ENCODE measurements at regions not wholly inside any gene's neighbourhood (a gene's known extent, or its start where the extent isn't known, plus 50 kb on each side); places are given as distances from the start of the nearest gene placed in this dataset.

DNA sequence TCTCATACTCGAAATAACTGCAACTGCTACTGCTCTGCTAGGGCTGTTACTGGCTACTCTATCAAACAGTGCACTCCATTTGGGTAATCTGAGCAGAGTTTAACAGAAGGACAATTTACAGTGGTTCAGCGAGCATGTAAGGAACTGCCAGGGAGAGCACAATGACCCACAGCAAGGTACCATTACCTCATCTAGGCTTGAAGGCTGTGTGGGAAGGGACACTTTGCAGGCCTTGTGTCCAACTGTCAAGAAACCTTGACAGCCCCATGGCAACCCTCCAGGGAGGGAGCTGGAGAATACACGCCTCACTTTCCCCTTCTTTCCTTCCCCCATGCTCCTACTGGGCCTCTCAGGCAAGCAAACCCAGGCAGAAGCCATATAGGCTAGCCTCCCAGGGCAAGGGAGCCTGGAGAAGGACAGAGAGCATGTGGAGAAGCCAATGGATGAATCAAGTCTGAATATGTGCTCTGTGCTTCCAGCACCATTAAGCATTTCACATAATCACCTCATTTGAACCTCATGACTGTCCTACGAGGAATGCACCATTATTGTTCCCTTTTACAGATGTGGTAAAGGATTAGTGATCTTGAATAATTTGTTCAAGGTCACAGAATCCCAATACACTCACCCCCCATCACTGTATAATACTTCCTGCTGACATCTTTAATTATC lies 49.9 kb upstream of the JAK2 start:
- FAIRE-seq = no peak
- Histone ChIP-seq H3K9me1 (replicated peaks; ENCODE audit: control insufficient read depth, extremely low read depth, insufficient read depth, low read length) (no peaks in the 10 kb centered on the region), H3K9me3 (replicated peaks; ENCODE audit: control insufficient read depth, insufficient read depth, low read length) (no peaks in the 10 kb centered on the region), H3K4me2 (ENCODE audit: insufficient read depth, low read length) (no peak overlapping the region), H4K20me1 (replicated peaks; ENCODE audit: control insufficient read depth, extremely low read depth, insufficient read depth, low read length) (no peaks in the 10 kb centered on the region), H3K27ac (ENCODE audit: insufficient read depth, low read depth, low read length) (no peak overlapping the region), H3K9ac (replicated peaks; ENCODE audit: extremely low read depth, insufficient read depth, low read length) (no peak overlapping the region), H3K4me3 (replicated peaks in 1 of 3; ENCODE audit: insufficient read depth in 1 of 3, low read depth in 1 of 3, low read length in 3 of 3) (no peak overlapping the region), H2AFZ (ENCODE audit: low read depth, low read length) (no peak overlapping the region), H3K4me1 (ENCODE audit: control insufficient read depth, extremely low read depth, insufficient read depth, low read length) (peaks cover 20% of the 10 kb centered on the region), H3K79me2 (ENCODE audit: control insufficient read depth, insufficient read depth, low read length) (no peaks in the 10 kb centered on the region), H3K36me3 (ENCODE audit: control insufficient read depth in 2 of 2, extremely low read depth in 1 of 2, insufficient read depth in 2 of 2, low read length in 2 of 2) (no peaks in the 10 kb centered on the region), H3K27me3 (ENCODE audit: control insufficient read depth in 2 of 2, insufficient read depth in 2 of 2, low read length in 2 of 2) (peaks cover 0 to 2% of the 10 kb centered on the region in 2 experiments)
- dilution Hi-C loops (cut with MboI; ENCODE audit: extremely low pct_ligation_motif_present, low sequenced_read_pairs) (no loop called here), intact Hi-C loops (cut with micrococcal nuclease) (no loop called here)
- TF ChIP-seq, protein P1, sequence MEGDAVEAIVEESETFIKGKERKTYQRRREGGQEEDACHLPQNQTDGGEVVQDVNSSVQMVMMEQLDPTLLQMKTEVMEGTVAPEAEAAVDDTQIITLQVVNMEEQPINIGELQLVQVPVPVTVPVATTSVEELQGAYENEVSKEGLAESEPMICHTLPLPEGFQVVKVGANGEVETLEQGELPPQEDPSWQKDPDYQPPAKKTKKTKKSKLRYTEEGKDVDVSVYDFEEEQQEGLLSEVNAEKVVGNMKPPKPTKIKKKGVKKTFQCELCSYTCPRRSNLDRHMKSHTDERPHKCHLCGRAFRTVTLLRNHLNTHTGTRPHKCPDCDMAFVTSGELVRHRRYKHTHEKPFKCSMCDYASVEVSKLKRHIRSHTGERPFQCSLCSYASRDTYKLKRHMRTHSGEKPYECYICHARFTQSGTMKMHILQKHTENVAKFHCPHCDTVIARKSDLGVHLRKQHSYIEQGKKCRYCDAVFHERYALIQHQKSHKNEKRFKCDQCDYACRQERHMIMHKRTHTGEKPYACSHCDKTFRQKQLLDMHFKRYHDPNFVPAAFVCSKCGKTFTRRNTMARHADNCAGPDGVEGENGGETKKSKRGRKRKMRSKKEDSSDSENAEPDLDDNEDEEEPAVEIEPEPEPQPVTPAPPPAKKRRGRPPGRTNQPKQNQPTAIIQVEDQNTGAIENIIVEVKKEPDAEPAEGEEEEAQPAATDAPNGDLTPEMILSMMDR (IDR thresholded peaks at IDR 0.05; ENCODE audit: extremely low read depth in 1 of 2, insufficient read depth in 1 of 2, low read depth in 1 of 2, low read length in 2 of 2) = no peak
- no peak for TF ChIP-seq FOS (IDR thresholded peaks at IDR 0.05; ENCODE audit: borderline replicate concordance, insufficient read depth, low read length)
- no peak for TF ChIP-seq POLR2AphosphoS5 (IDR thresholded peaks at IDR 0.05; ENCODE audit: insufficient read depth, low read depth, low read length)
- no peak for TF ChIP-seq POLR2A (IDR thresholded peaks at IDR 0.05; ENCODE audit: low read depth, low read length)
- TF ChIP-seq GATA2 (IDR thresholded peaks at IDR 0.05; ENCODE audit: insufficient read depth, insufficient read length, low read depth, low read length) = no peak
- TF ChIP-seq EZH2 (IDR thresholded peaks at IDR 0.05; ENCODE audit: borderline replicate concordance, low read depth, low read length, severe bottlenecking) = no peak
- TF ChIP-seq JUN (IDR thresholded peaks at IDR 0.05; ENCODE audit: borderline replicate concordance, insufficient read depth, insufficient read length, low read depth) = no peak
- no peak for TF ChIP-seq MYC (IDR thresholded peaks at IDR 0.05; ENCODE audit: low read depth, low read length)
- TF ChIP-seq, protein P2, sequence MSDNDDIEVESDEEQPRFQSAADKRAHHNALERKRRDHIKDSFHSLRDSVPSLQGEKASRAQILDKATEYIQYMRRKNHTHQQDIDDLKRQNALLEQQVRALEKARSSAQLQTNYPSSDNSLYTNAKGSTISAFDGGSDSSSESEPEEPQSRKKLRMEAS (IDR thresholded peaks at IDR 0.05; ENCODE audit: insufficient read depth, insufficient read length) = no peak
- BruUV-seq (replicated peaks) = no TSS peak
- CTCF ChIA-PET = no interaction called here
- DNase-seq (ENCODE audit: low read depth, low spot score) = peak; percentile 11
- POLR2A ChIA-PET = no interaction called here
